ENCODE measurements at regions not wholly inside any gene's neighbourhood (a gene's known extent, or its start where the extent isn't known, plus 50 kb on each side); places are given as distances from the start of the nearest gene placed in this dataset.

GRCh38 chr15:31164573-31164912 lies 63.0 kb upstream of the TRPM1 start:
- no peak overlapping the region for H3K4me3 ChIP-seq (ENCODE audit: low read depth, low read length)
- no peak for TF ChIP-seq CTCF (IDR thresholded peaks at IDR 0.05; ENCODE audit: low read depth, low read length)

GRCh38 chr15:31169558-31169957 lies 68.0 kb upstream of the TRPM1 start:
- no peak overlapping the region for H3K4me3 ChIP-seq (ENCODE audit: low read depth, low read length)
- no peak for TF ChIP-seq CTCF (IDR thresholded peaks at IDR 0.05; ENCODE audit: low read depth, low read length)

GRCh38 chr15:31171731-31172130 lies 70.2 kb upstream of the TRPM1 start:
- no peak for TF ChIP-seq CTCF (IDR thresholded peaks at IDR 0.05; ENCODE audit: low read depth, low read length)
- H3K4me3 ChIP-seq (ENCODE audit: low read depth, low read length): no peak overlapping the region

- TF ChIP-seq CTCF (IDR thresholded peaks at IDR 0.05; ENCODE audit: low read depth, low read length): no peak
- no peak overlapping the region for H3K4me3 ChIP-seq (ENCODE audit: low read depth, low read length)
These were observed 71.1 kb upstream of the TRPM1 start for GRCh38 chr15:31172606-31173005.

- no peak overlapping the region for H3K4me3 ChIP-seq (ENCODE audit: low read depth, low read length)
- TF ChIP-seq CTCF (IDR thresholded peaks at IDR 0.05; ENCODE audit: low read depth, low read length): no peak
These were observed 72.4 kb upstream of the TRPM1 start for GRCh38 chr15:31173790-31174450.

GRCh38 chr15:31175484-31175883 lies 74.0 kb upstream of the TRPM1 start:
- no peak for TF ChIP-seq CTCF (IDR thresholded peaks at IDR 0.05; ENCODE audit: low read depth, low read length)
- no peak overlapping the region for H3K4me3 ChIP-seq (ENCODE audit: low read depth, low read length)

GRCh38 chr15:31177951-31178350 lies 76.4 kb upstream of the TRPM1 start:
- H3K4me3 ChIP-seq (ENCODE audit: low read depth, low read length): no peak overlapping the region
- TF ChIP-seq CTCF (IDR thresholded peaks at IDR 0.05; ENCODE audit: low read depth, low read length): no peak
